Transverse colon (tissue), 4 donors: ENCODE measurements at regions not wholly inside any gene's neighbourhood (a gene's known extent, or its start where the extent isn't known, plus 50 kb on each side); places are given as distances from the start of the nearest gene placed in this dataset.

ENCODE experiments used
- DNase-seq: peaks from one replicate; pipeline ENCODE4 v3.0.0-alpha.2; 2019
- H3K27ac ChIP-seq, 4 donors: fragments of 200-600 bp; sonication (generic); 2 replicates each; pipeline ENCODE4 v1.5.1; 2016 to 2018; ENCODE audit warnings: inconsistent platforms in 4 of 4
- H3K27me3 ChIP-seq: fragments of 200-600 bp; sonication (generic); 2 replicates; pipeline ENCODE4 v1.5.1; 2017; ENCODE audit warnings: inconsistent platforms
- H3K36me3 ChIP-seq, 4 donors: fragments of 200-600 bp; sonication (generic); 2 replicates each; pipeline ENCODE4 v1.5.1; 2017 to 2019; ENCODE audit warnings: inconsistent platforms in 4 of 4
- H3K4me1 ChIP-seq, 4 donors: fragments of 200-600 bp; sonication (generic); 2 replicates each; pipeline ENCODE4 v1.5.1; 2017 to 2020; ENCODE audit warnings: inconsistent platforms in 4 of 4
- H3K4me3 ChIP-seq, 4 donors: fragments of 200-600 bp; sonication (generic); 1 replicate in 1 of 4; 2 replicates in 3 of 4; pipeline versions ENCODE4 v1.5.1 to v1.6.1; 2017 to 2019; ENCODE audit warnings: inconsistent platforms in 4 of 4
- H3K9me3 ChIP-seq, 2 donors: fragments of 200-600 bp; sonication (generic); 2 replicates each; pipeline ENCODE4 v1.5.1; 2017 to 2019; ENCODE audit warnings: inconsistent platforms in 2 of 2
- EP300 ChIP-seq: sonication (generic); formaldehyde crosslinking; IDR thresholded peaks from one replicate; pipeline ENCODE4 v1.6.1; 2017; ENCODE audit warnings: antibody characterized with exemption, low read depth
- POLR2A ChIP-seq: fragments of 450-650 bp; IDR thresholded peaks from one replicate; pipeline ENCODE4 v1.6.1; 2016; ENCODE audit warnings: antibody characterized with exemption, mild to moderate bottlenecking, moderate library complexity
- POLR2AphosphoS5 ChIP-seq, 3 donors: sonication (generic); formaldehyde crosslinking; IDR thresholded peaks; one replicate each; pipeline ENCODE4 v1.6.1; 2016; ENCODE audit warnings: antibody characterized with exemption in 3 of 3
- WGBS, 2 donors: methylation state at CpG; one replicate each; pipeline ENCODE4 v1.1.5; 2018; ENCODE audit warnings: low coverage in 1 of 2; 5-methylcytosine and 5-hydroxymethylcytosine counted together
- in situ Hi-C, 4 donors: fragments of 200-750 bp; cut with MboI; loops; one replicate each; pipeline versions ENCODE4 v1.15.0 to v1.15.1; 2017; ENCODE audit warnings: low sequenced_read_pairs in 3 of 4, low pct_ligation_motif_present in 1 of 4, low pct_unique_long_range_greater_than_20kb in 1 of 4
- intact Hi-C: fragments of 100-400 bp; cut with DNase I; formaldehyde crosslinking; loops from one replicate; pipeline ENCODE4 v1.15.1; 2023; ENCODE audit warnings: low total_unique reads
- TF ChIP-seq, protein P1 (sequence below), 5 experiments: fragments of 200-600 bp in 3 of 5; fragments of 450-650 bp in 2 of 5; sonication (generic) in 3 of 5; IDR thresholded peaks; 1 replicate in 2 of 5; 2 replicates in 3 of 5; pipeline ENCODE4 v1.5.1; 2016 to 2017; ENCODE audit warnings: antibody characterized with exemption in 5 of 5, inconsistent platforms in 3 of 5, mild to moderate bottlenecking in 2 of 5, moderate library complexity in 1 of 5

GRCh38 chr12:88909510-88909909 lies 329.2 kb upstream of the KITLG start:
- WGBS, 2 donors, result 66 to 75% methylated on average over 2 of the region's 2 CpGs
- Histone ChIP-seq H3K9me3 (peaks cover 8 to 21% of the 10 kb centered on the region in 2 donors), H3K4me3 (no peak overlapping the region), H3K27me3 (no peaks in the 10 kb centered on the region), H3K36me3 (no peaks in the 10 kb centered on the region), H3K4me1 (no peaks in the 10 kb centered on the region), H3K27ac (no peak overlapping the region)
- intact Hi-C loops (no loop called here), in situ Hi-C loops (no loop called here)
- no peak for DNase-seq
- no peak for TF ChIP-seq POLR2A
- TF ChIP-seq POLR2AphosphoS5 (IDR thresholded peaks at IDR 0.05), result no peak
- TF ChIP-seq, protein P1, sequence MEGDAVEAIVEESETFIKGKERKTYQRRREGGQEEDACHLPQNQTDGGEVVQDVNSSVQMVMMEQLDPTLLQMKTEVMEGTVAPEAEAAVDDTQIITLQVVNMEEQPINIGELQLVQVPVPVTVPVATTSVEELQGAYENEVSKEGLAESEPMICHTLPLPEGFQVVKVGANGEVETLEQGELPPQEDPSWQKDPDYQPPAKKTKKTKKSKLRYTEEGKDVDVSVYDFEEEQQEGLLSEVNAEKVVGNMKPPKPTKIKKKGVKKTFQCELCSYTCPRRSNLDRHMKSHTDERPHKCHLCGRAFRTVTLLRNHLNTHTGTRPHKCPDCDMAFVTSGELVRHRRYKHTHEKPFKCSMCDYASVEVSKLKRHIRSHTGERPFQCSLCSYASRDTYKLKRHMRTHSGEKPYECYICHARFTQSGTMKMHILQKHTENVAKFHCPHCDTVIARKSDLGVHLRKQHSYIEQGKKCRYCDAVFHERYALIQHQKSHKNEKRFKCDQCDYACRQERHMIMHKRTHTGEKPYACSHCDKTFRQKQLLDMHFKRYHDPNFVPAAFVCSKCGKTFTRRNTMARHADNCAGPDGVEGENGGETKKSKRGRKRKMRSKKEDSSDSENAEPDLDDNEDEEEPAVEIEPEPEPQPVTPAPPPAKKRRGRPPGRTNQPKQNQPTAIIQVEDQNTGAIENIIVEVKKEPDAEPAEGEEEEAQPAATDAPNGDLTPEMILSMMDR (IDR thresholded peaks at IDR 0.05), result no peak
- TF ChIP-seq EP300, result no peak

- Histone ChIP-seq H3K27ac (no peak overlapping the region), H3K36me3 (no peaks in the 10 kb centered on the region), H3K27me3 (no peaks in the 10 kb centered on the region), H3K4me1 (no peaks in the 10 kb centered on the region), H3K9me3 (peaks cover under 1 to 14% of the 10 kb centered on the region in 2 donors), H3K4me3 (no peak overlapping the region)
- intact Hi-C loops (no loop called here), in situ Hi-C loops (no loop called here)
- WGBS, 2 donors, result 73 to 78% methylated on average over 2 of the region's 2 CpGs
- DNase-seq, result no peak
- no peak for TF ChIP-seq POLR2AphosphoS5 (IDR thresholded peaks at IDR 0.05)
- no peak for TF ChIP-seq POLR2A
- TF ChIP-seq EP300, result no peak
- TF ChIP-seq, protein P1 (IDR thresholded peaks at IDR 0.05), result no peak
Measured at GRCh38 chr12:88908345-88908744, 328.1 kb upstream of the KITLG start.

DNA sequence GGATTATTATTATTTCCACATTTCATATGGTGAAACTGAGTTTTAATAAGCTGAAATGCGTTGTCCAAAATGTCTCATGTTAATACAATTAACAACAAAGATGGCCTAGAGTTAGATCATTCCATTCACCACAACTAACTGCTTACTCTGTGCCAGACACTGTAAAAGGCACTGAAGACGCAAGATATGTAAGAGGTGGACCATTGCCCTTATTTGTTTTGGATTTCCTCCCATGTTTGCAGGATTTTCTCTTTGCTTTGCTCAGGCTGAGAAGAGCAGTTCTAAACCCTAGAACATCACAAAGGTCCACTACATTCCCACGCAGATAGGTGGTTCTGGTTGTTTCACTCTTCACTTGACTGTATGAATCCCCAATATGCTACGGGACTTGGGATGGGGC lies 324.4 kb upstream of the KITLG start:
- TF ChIP-seq POLR2A (no peak), EP300 (no peak), POLR2AphosphoS5 (IDR thresholded peaks at IDR 0.05) (no peak)
- TF ChIP-seq, protein P1 (IDR thresholded peaks at IDR 0.05), result no peak
- in situ Hi-C loops (no loop called here), intact Hi-C loops (no loop called here)
- Histone ChIP-seq H3K27ac (no peak overlapping the region), H3K4me1 (no peaks in the 10 kb centered on the region), H3K9me3 (peaks cover 0 to 3% of the 10 kb centered on the region in 2 donors), H3K4me3 (no peak overlapping the region), H3K27me3 (no peaks in the 10 kb centered on the region), H3K36me3 (no peaks in the 10 kb centered on the region)
- no peak for DNase-seq
- 35 to 48% methylated on average over 3 to 4 of the region's 4 CpGs for WGBS, 2 donors

- no peaks in the 10 kb centered on the region for H3K36me3 ChIP-seq
Measured at GRCh38 chr12:88903333-88903732, 323.1 kb upstream of the KITLG start.

DNA sequence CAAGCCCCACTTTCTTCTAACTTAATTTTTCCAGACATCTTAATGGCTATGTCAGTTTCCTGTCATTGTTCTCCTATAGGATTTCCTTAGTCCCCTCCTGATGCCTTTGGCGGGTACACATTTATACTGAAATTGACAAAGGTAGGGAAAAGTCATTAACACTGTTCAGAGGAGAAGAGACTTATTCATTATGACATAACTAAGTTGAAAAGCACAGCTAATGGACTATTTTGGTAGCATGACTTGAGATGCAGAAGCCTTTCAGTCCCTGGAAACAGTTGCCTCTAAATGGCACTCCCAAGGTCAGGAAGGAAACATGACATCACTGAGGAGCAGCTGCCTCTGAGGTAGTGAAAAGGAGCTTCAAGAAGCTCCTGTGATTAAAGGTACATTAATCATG lies 317.5 kb upstream of the KITLG start:
- DNase-seq, result no peak

More at GRCh38 chr12:88903333-88903732, 323.1 kb upstream of the KITLG start:
- intact Hi-C loops, result no loop called here
- Histone ChIP-seq H3K4me1 (no peaks in the 10 kb centered on the region), H3K27ac (no peak overlapping the region), H3K27me3 (no peaks in the 10 kb centered on the region), H3K4me3 (no peak overlapping the region), H3K9me3 (no peaks in the 10 kb centered on the region)
- in situ Hi-C loops, result no loop called here
- TF ChIP-seq EP300, result no peak
- TF ChIP-seq POLR2A, result no peak
- DNase-seq, result no peak
- 65 to 74% methylated on average over 4 of the region's 4 CpGs for WGBS, 2 donors

More for the DNA sequence above, 317.5 kb upstream of the KITLG start:
- TF ChIP-seq POLR2A, result no peak
- TF ChIP-seq POLR2AphosphoS5 (IDR thresholded peaks at IDR 0.05), result no peak
- no peak for TF ChIP-seq EP300
- TF ChIP-seq, protein P1 (IDR thresholded peaks at IDR 0.05), result no peak
- H3K4me3 ChIP-seq, result no peak overlapping the region
- intact Hi-C loops, result no loop called here
- H3K27me3 ChIP-seq, result no peaks in the 10 kb centered on the region
- H3K4me1 ChIP-seq, result no peaks in the 10 kb centered on the region
- H3K36me3 ChIP-seq, result no peaks in the 10 kb centered on the region
- 88 to 89% methylated on average over 1 of the region's 1 CpG for WGBS, 2 donors
- in situ Hi-C loops, result no loop called here
- H3K27ac ChIP-seq, result no peak overlapping the region
- H3K9me3 ChIP-seq, result no peaks in the 10 kb centered on the region
